B cell (primary cell): ENCODE measurements at regions not wholly inside any gene's neighbourhood (a gene's known extent, or its start where the extent isn't known, plus 50 kb on each side); places are given as distances from the start of the nearest gene placed in this dataset.

Experiments
- ATAC-seq: fragments of 200-7000 bp; cut with Tn5 transposase; one replicate; pipeline ENCODE4 v1.10.0; 2021; ENCODE audit warnings: low read depth, mild to moderate bottlenecking, moderate number of reproducible peaks, moderate library complexity
- CTCF ChIA-PET: fragments of 350-600 bp; sonication (Branson Sonifier 250); formaldehyde crosslinking; loops from one replicate; lab custom pipeline; 2021; ENCODE audit warnings: antibody characterized with exemption, inconsistent platforms; lab: Charles Lee
- POLR2A ChIA-PET: fragments of 350-600 bp; sonication (Branson Sonifier 250); formaldehyde crosslinking; loops from one replicate; lab custom pipeline; 2021; ENCODE audit warnings: antibody characterized with exemption; lab: Charles Lee
- DNase-seq: peaks from one replicate; pipeline ENCODE4 v3.0.0; 2013
- H2AFZ ChIP-seq: 2 replicates; pipeline ENCODE4 v1.6.1; 2012; ENCODE audit warnings: mild to moderate bottlenecking, low read depth, low read length; ENCODE audit not compliant: insufficient read depth, poor library complexity, severe bottlenecking
- H3K27ac ChIP-seq, 2 donors: 1 replicate in 1 of 2; 2 replicates in 1 of 2; pipeline ENCODE4 v1.5.1; 2012 to 2013; ENCODE audit warnings: low read length in 2 of 2, mild to moderate bottlenecking in 2 of 2, moderate library complexity in 1 of 2
- H3K27me3 ChIP-seq, 4 experiments: fragments of 200-600 bp in 1 of 4; sonication (generic) in 1 of 4; replicated peaks in 1 of 4; 1 replicate in 2 of 4; 2 replicates in 2 of 4; pipeline versions ENCODE4 v1.6.1 to v1.7.0; 2013 to 2016; ENCODE audit warnings: low read length in 3 of 4, mild to moderate bottlenecking in 2 of 4, mixed read lengths in 1 of 4, moderate library complexity in 1 of 4; ENCODE audit not compliant: insufficient read depth in 4 of 4, control insufficient read depth in 3 of 4; ENCODE audit errors: control extremely low read depth in 1 of 4
- H3K36me3 ChIP-seq, 2 experiments: replicated peaks in 1 of 2; 1 replicate in 1 of 2; 2 replicates in 1 of 2; pipeline versions ENCODE4 v1.6.1 to v1.7.1; 2013; ENCODE audit warnings: low read length in 1 of 2; ENCODE audit not compliant: insufficient read depth in 2 of 2, control insufficient read depth in 1 of 2; ENCODE audit errors: control extremely low read depth in 1 of 2, extremely low read depth in 1 of 2
- H3K4me1 ChIP-seq, 2 donors: fragments of 200-600 bp in 1 of 2; sonication (generic) in 1 of 2; 1 replicate in 1 of 2; 2 replicates in 1 of 2; pipeline versions ENCODE4 v1.5.1 to v1.6.1; 2013 to 2017; ENCODE audit warnings: low read length in 2 of 2; ENCODE audit not compliant: control insufficient read depth in 2 of 2, insufficient read depth in 2 of 2
- H3K4me2 ChIP-seq: replicated peaks from 2 replicates; pipeline ENCODE3; 2012; ENCODE audit warnings: mild to moderate bottlenecking, low read depth, low read length; ENCODE audit not compliant: poor library complexity, severe bottlenecking
- H3K4me3 ChIP-seq, 5 experiments: fragments of 200-600 bp in 1 of 5; sonication (generic) in 1 of 5; 1 replicate in 3 of 5; 2 replicates in 2 of 5; pipeline versions ENCODE4 v1.5.1 to v1.7.0; 2011 to 2016; ENCODE audit warnings: low read length in 4 of 5, mild to moderate bottlenecking in 4 of 5, low read depth in 2 of 5, control low read depth in 1 of 5, moderate library complexity in 1 of 5; ENCODE audit not compliant: insufficient read depth in 1 of 5; ENCODE audit errors: control extremely low read depth in 1 of 5, extremely low read depth in 1 of 5
- H3K79me2 ChIP-seq: fragments of 200-600 bp; sonication (generic); one replicate; pipeline ENCODE4 v1.6.0; 2016; ENCODE audit warnings: low read length; ENCODE audit not compliant: control insufficient read depth, insufficient read depth
- H3K9ac ChIP-seq: fragments of 200-600 bp; sonication (generic); 2 replicates; pipeline ENCODE4 v1.6.1; 2017; ENCODE audit warnings: mild to moderate bottlenecking, low read length, moderate library complexity
- H3K9me3 ChIP-seq, 3 donors: one replicate each; pipeline versions ENCODE4 v1.6.1 to v1.7.1; 2013; ENCODE audit warnings: low read length in 2 of 3; ENCODE audit not compliant: control insufficient read depth in 2 of 3, insufficient read depth in 1 of 3; ENCODE audit errors: control extremely low read depth in 1 of 3
- H4K20me1 ChIP-seq: 2 replicates; pipeline ENCODE4 v1.6.0; 2012; ENCODE audit warnings: mild to moderate bottlenecking, low read length; ENCODE audit not compliant: insufficient read depth, control insufficient read depth, poor library complexity, severe bottlenecking
- H3K27ac Mint-ChIP-seq: one replicate; pipeline ENCODE4 v1.8.0; 2021; ENCODE audit warnings: mixed read lengths
- H3K27me3 Mint-ChIP-seq: one replicate; pipeline ENCODE4 v1.8.0; 2021; ENCODE audit warnings: mixed read lengths
- H3K4me1 Mint-ChIP-seq: one replicate; pipeline ENCODE4 v1.8.0; 2021; ENCODE audit warnings: mixed read lengths
- H3K4me3 Mint-ChIP-seq: one replicate; pipeline ENCODE4 v1.8.0; 2021; ENCODE audit warnings: mixed read lengths
- H3K9me3 Mint-ChIP-seq: one replicate; pipeline ENCODE4 v1.8.0; 2022; ENCODE audit warnings: mixed read lengths; ENCODE audit not compliant: insufficient read depth
- EZH2 ChIP-seq: IDR thresholded peaks from 2 replicates; pipeline ENCODE4 v1.6.1; 2012; ENCODE audit warnings: borderline replicate concordance, low read depth, mild to moderate bottlenecking, moderate library complexity, low read length; ENCODE audit not compliant: insufficient read depth, poor library complexity, severe bottlenecking
- WGBS: methylation state at CpG from one replicate; pipeline ENCODE4 v1.1.5; 2013; ENCODE audit warnings: missing lambda C conversion rate; ENCODE audit not compliant: insufficient coverage; 5-methylcytosine and 5-hydroxymethylcytosine counted together
- intact Hi-C: fragments of 100-400 bp; cut with micrococcal nuclease; formaldehyde crosslinking; loops from one replicate; pipeline ENCODE4 v1.10.0; 2022
- TF ChIP-seq, protein P1 (sequence below): fragments of 200-600 bp; IDR thresholded peaks from one replicate; pipeline ENCODE4 v1.8.0; 2022; ENCODE audit warnings: antibody characterized with exemption, mild to moderate bottlenecking

DNA sequence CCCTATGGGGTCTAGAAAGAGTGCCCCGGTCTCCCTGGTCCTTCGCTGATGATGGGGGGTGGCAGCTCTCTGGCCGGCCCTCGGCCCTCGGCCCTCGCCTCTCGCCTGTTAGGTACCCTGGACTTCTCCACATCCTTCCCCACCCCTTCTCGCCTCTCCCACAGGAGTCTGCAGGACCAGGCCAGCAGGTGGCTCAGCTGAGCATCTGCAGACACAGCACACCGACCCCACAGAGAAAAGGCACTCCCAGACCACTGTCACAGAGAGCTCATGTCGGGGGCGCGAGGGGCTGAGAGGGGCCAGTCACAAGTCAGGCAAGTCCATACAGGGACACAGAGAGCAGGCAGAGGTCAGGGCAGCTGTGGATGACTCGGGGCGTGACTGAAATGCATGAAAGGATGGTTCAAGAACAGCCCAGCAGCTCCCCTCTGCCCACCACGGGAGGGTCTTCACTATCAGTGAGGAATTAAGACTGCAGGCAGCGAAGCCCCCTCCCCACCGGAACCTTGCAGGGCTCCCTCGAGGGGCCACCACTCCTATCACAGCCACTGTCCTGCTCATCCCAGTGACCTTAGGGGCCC is 181.7 kb upstream of the NSMCE3 start:
- no peak overlapping the region for H3K9ac ChIP-seq
- H3K4me1 Mint-ChIP-seq: peaks cover 4% of the 10 kb centered on the region
- H4K20me1 ChIP-seq: no peaks in the 10 kb centered on the region
- H3K79me2 ChIP-seq: no peaks in the 10 kb centered on the region
- H3K9me3 ChIP-seq: peaks cover 0 to 4% (median 0%) of the 10 kb centered on the region in 3 donors
- CTCF ChIA-PET: interaction anchor here (1.2 kb wide), 1 partner anchor 9 kb away, joined by 3 read pairs; no protein-coding TSS in a partner anchor
- no peak overlapping the region for H3K27ac Mint-ChIP-seq
- H3K27me3 ChIP-seq: no peaks in the 10 kb centered on the region
- H3K9me3 Mint-ChIP-seq: no peaks in the 10 kb centered on the region
- WGBS: 87% methylated on average over 14 of the region's 18 CpGs
- peaks cover 6% of the 10 kb centered on the region for H3K27me3 Mint-ChIP-seq
- H3K4me3 ChIP-seq: no peak overlapping the region
- H3K4me2 ChIP-seq: no peak overlapping the region
- intact Hi-C loops: no loop called here
- no peaks in the 10 kb centered on the region for H3K4me1 ChIP-seq
- POLR2A ChIA-PET: no interaction called here
- no peaks in the 10 kb centered on the region for H3K36me3 ChIP-seq
- TF ChIP-seq EZH2: no peak
- TF ChIP-seq, protein P1, sequence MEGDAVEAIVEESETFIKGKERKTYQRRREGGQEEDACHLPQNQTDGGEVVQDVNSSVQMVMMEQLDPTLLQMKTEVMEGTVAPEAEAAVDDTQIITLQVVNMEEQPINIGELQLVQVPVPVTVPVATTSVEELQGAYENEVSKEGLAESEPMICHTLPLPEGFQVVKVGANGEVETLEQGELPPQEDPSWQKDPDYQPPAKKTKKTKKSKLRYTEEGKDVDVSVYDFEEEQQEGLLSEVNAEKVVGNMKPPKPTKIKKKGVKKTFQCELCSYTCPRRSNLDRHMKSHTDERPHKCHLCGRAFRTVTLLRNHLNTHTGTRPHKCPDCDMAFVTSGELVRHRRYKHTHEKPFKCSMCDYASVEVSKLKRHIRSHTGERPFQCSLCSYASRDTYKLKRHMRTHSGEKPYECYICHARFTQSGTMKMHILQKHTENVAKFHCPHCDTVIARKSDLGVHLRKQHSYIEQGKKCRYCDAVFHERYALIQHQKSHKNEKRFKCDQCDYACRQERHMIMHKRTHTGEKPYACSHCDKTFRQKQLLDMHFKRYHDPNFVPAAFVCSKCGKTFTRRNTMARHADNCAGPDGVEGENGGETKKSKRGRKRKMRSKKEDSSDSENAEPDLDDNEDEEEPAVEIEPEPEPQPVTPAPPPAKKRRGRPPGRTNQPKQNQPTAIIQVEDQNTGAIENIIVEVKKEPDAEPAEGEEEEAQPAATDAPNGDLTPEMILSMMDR: no peak
- DNase-seq: no peak
- H3K4me3 Mint-ChIP-seq: no peak overlapping the region
- no peak for ATAC-seq
- H2AFZ ChIP-seq: no peak overlapping the region
- H3K27ac ChIP-seq: no peak overlapping the region

- Mint-ChIP-seq H3K9me3 (no peaks in the 10 kb centered on the region), H3K27me3 (peaks cover 6% of the 10 kb centered on the region), H3K27ac (no peak overlapping the region), H3K4me1 (peaks cover 4% of the 10 kb centered on the region), H3K4me3 (no peak overlapping the region)
- Histone ChIP-seq H3K79me2 (no peaks in the 10 kb centered on the region), H2AFZ (no peak overlapping the region), H4K20me1 (no peaks in the 10 kb centered on the region), H3K4me3 (no peak overlapping the region), H3K27ac (no peak overlapping the region), H3K4me2 (no peak overlapping the region), H3K9me3 (peaks cover 0 to 4% (median 0%) of the 10 kb centered on the region in 3 donors), H3K9ac (no peak overlapping the region), H3K36me3 (no peaks in the 10 kb centered on the region), H3K27me3 (no peaks in the 10 kb centered on the region), H3K4me1 (no peaks in the 10 kb centered on the region)
- TF ChIP-seq, protein P1: no peak
- no peak for TF ChIP-seq EZH2
- intact Hi-C loops: no loop called here
- ChIA-PET POLR2A (no interaction called here), CTCF (no interaction called here)
- no CpG with 5 or more reads among the region's 2 CpGs for WGBS
- ATAC-seq (no peak), DNase-seq (no peak)
Measured at GRCh38 chr15:29449136-29449535, 179.5 kb upstream of the NSMCE3 start.
